GM12892 (cell line): ENCODE measurements at regions not wholly inside any gene's neighbourhood (a gene's known extent, or its start where the extent isn't known, plus 50 kb on each side); places are given as distances from the start of the nearest gene placed in this dataset.

Source experiments
- DNase-seq: peaks from one replicate; pipeline ENCODE4 v3.0.0; 2011; ENCODE audit not compliant: insufficient read length
- FAIRE-seq: peaks from 2 replicates; lab custom pipeline; 2011; peaks lifted over from hg19 to GRCh38; lab: Jason Lieb, UNC
- POLR2A ChIP-seq: IDR thresholded peaks from 2 replicates; pipeline ENCODE4 v1.6.1; 2011; ENCODE audit warnings: low read depth, low read length, control low read depth
- POLR2AphosphoS5 ChIP-seq: IDR thresholded peaks from 2 replicates; pipeline ENCODE4 v1.6.1; 2011; ENCODE audit warnings: low read depth, low read length, control low read depth
- TAF1 ChIP-seq: IDR thresholded peaks from 2 replicates; pipeline ENCODE4 v1.6.1; 2011; ENCODE audit warnings: low read depth, mild to moderate bottlenecking, control low read depth, low read length, borderline replicate concordance

DNA sequence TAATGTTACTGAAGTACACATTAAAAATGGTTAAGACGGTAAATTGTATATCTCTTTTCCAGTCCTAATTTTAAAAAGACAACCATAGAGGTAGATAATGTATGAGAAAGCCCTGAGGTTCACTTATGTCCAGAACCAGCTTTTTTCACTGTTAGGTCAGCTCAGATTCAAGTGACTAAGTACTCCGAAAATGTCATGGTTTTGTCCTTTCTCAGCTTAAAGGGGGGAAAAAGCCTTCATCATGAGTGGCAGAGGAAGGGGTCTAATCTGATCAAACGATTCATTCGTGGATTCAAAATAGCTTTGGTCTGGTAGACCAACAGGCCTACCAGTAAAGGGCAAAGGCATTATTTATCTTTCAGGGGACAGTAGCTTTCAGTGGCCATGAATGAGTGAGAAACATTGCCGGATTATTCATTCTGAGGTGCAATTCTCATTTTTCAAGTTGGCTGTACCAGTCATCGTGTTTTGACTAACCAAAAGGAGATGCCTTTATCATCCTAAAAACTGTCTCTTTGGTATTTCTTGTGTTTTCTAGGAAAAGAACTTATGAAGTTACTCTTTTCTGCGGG, 208.4 kb downstream of the HHIPL2 start:
- DNase-seq = no peak
- no peak for FAIRE-seq
- no peak for TF ChIP-seq TAF1
- no peak for TF ChIP-seq POLR2AphosphoS5
- TF ChIP-seq POLR2A = no peak

GRCh38 chr1:222335586-222335985, 212.3 kb downstream of the HHIPL2 start:
- FAIRE-seq (no peak), DNase-seq (no peak)
- TF ChIP-seq POLR2AphosphoS5 = no peak
- no peak for TF ChIP-seq POLR2A
- no peak for TF ChIP-seq TAF1

GRCh38 chr1:222334026-222334680, 213.8 kb downstream of the HHIPL2 start:
- no peak for TF ChIP-seq POLR2A
- no peak for TF ChIP-seq TAF1
- TF ChIP-seq POLR2AphosphoS5 = no peak
- no peak for DNase-seq
- no peak for FAIRE-seq

DNA sequence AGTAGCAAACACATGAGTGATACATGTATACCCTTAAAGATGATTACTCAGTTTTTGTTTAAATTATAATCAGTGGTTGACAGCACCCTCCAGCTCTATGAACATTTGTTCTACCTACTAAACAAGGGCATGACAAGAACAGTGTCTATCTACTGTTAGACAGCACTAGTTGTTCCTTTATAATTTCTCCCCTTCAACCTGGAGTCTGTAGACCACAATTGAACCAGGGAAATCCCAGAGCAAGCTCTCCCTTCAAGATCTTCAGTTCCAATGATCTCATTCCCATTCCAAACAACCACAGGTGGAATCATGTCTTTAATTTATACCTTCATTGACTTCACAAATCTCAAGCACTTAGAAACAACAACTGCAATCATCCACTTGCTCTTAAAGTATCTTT, 216.1 kb downstream of the HHIPL2 start:
- FAIRE-seq (no peak), DNase-seq (no peak)
- TF ChIP-seq TAF1 = no peak
- TF ChIP-seq POLR2A = no peak
- no peak for TF ChIP-seq POLR2AphosphoS5

GRCh38 chr1:222331340-222331739, 216.6 kb downstream of the HHIPL2 start:
- TF ChIP-seq TAF1 (no peak), POLR2A (no peak), POLR2AphosphoS5 (no peak)

DNA sequence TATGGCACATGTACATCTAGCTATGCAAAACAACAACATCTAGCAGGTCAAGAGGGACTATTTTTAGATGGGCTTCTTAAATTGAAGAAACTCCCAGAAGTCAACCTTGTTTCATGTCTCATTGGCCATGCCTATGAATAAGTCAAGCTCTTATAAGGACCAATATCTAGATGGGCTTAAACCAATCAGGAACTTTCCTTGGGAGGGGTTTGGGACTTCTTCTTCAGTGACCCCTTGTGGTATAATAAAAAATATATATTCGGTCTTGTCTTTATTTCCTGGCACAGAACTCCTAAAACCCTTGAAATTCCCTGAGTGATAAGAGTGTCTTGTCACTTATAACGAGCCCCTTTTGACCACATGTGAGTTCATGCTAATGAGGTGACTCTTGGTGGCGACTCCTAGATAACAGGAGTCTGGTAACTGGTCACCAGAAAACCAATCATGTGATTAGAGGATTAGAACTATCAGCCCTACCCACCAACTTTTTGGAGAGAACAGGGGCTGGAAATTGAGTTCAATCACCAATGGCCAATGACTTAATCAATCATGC, 218.3 kb downstream of the HHIPL2 start:
- FAIRE-seq (no peak), DNase-seq (no peak)

More at GRCh38 chr1:222331340-222331739, 216.6 kb downstream of the HHIPL2 start:
- DNase-seq (no peak), FAIRE-seq (no peak)

GRCh38 chr1:222326710-222327036, 221.2 kb downstream of the HHIPL2 start:
- TF ChIP-seq TAF1 (no peak), POLR2A (no peak), POLR2AphosphoS5 (no peak)
- no peak for DNase-seq
- FAIRE-seq = no peak

More for the DNA sequence above, 218.3 kb downstream of the HHIPL2 start:
- no peak for TF ChIP-seq POLR2AphosphoS5
- no peak for TF ChIP-seq TAF1
- TF ChIP-seq POLR2A = no peak

- no peak for DNase-seq
- FAIRE-seq = no peak
These were observed 221.7 kb downstream of the HHIPL2 start for GRCh38 chr1:222326006-222326709.

GRCh38 chr1:222325506-222325905, 222.4 kb downstream of the HHIPL2 start:
- no peak for TF ChIP-seq POLR2A
- DNase-seq = no peak
- FAIRE-seq = no peak

More at GRCh38 chr1:222326006-222326709, 221.7 kb downstream of the HHIPL2 start:
- TF ChIP-seq TAF1 (no peak), POLR2AphosphoS5 (no peak), POLR2A (no peak)

DNA sequence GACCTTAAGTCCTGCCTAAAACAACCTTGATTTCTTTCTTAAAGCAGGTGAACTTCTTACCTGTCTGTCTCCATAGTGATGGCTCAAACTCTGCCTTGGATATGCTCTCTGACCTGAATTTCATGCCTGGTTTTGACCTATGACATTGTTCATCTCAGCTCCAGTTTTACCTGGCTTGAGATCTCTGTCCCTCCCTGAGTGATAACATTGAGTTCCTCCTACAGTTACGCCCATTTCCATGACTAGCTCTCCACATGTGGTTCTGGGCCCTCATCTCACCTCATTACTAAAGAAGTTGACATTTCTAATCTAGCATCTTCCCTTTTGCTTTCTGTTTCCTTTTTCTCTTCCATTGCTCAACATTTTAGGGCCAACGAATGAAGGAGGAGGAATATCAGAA, 233.1 kb downstream of the HHIPL2 start:
- FAIRE-seq (no peak), DNase-seq (no peak)
- TF ChIP-seq TAF1 (no peak), POLR2AphosphoS5 (no peak), POLR2A (no peak)

DNA sequence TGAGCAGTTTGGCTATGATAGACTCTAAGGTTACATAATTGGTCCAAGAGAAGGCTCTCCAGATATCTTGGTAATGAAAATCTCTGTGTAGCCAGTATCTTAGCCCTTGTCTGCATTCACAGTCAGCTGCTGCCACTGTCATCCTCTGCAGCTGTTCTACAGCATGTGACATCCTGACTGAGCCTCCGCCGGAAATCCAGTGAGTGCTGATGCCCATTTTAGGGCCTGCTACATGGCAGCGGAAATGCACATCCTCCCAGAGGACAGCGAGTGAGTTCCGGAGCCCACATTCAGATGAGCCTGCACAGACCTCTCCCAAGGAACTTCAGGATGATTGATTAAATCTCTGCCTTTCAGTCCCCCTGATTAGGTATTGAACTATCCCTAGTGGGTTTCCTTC, 237.1 kb downstream of the HHIPL2 start:
- FAIRE-seq (no peak), DNase-seq (no peak)
- TF ChIP-seq POLR2AphosphoS5 (no peak), TAF1 (no peak), POLR2A (no peak)

DNA sequence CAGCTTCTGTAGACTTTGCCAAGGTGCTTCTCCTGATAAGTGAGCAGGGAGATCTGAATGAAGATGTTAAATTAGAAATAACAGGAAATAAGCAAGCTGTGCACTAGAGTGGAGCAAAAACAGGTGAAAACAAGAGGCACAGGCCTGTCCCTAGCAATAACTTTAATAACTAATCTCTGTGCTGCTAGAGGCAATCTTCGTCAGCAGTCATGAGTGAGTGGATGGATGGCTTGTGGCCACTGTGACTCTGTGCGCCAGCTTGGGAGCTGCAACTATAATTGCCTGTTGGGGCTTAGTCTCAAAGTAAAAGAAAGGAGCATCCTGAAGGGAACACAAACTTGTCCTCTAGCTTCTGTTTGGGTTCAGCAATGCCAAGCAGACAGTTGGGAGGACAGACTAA, 240.3 kb downstream of the HHIPL2 start:
- FAIRE-seq = no peak
- TF ChIP-seq POLR2AphosphoS5 = no peak
- TF ChIP-seq TAF1 = no peak
- no peak for TF ChIP-seq POLR2A

More for the DNA sequence above, 240.3 kb downstream of the HHIPL2 start:
- no peak for DNase-seq
